ENCODE measurements at regions not wholly inside any gene's neighbourhood (a gene's known extent, or its start where the extent isn't known, plus 50 kb on each side); places are given as distances from the start of the nearest gene placed in this dataset.

- Mint-ChIP-seq H3K4me1 (peaks cover 29% of the 10 kb centered on the region), H3K36me3 (ENCODE audit: low read depth) (no peaks in the 10 kb centered on the region), H3K4me3 (no peak overlapping the region), H3K27ac (no peak overlapping the region), H3K9me3 (peaks cover 4% of the 10 kb centered on the region), H3K27me3 (ENCODE audit: insufficient read depth) (peaks cover 2% of the 10 kb centered on the region)
- no peaks in the 10 kb centered on the region for H3K4me1 ChIP-seq (ENCODE audit: control insufficient read depth, insufficient read depth, low read length)
- no peak overlapping the region for H3K9ac ChIP-seq (ENCODE audit: extremely low read depth, low read length, poor library complexity, severe bottlenecking)
- H3K36me3 ChIP-seq (ENCODE audit: control insufficient read depth, insufficient read depth, low read length): no peaks in the 10 kb centered on the region
- no peak for TF ChIP-seq CTCF (conservative IDR thresholded peaks at IDR 0.05)
- WGBS, 2 experiments (ENCODE audit: insufficient coverage in 1 of 2, insufficient read length in 1 of 2): 58% methylated on average over 2 of the region's 3 CpGs; no CpG with 5 or more reads in 1 of the 2 experiments
- H3K9me3 ChIP-seq (ENCODE audit: control insufficient read depth, low read length): no peaks in the 10 kb centered on the region
- H3K27me3 ChIP-seq (ENCODE audit: control insufficient read depth, insufficient read depth, low read length, poor library complexity, severe bottlenecking): no peaks in the 10 kb centered on the region
- no peak overlapping the region for H3K4me3 ChIP-seq (ENCODE audit: low read length)
- H3K27ac ChIP-seq (ENCODE audit: low read depth, low read length): no peak overlapping the region
- DNase-seq: no peak
Observed at GRCh38 chr15:91473894-91474545, 374.0 kb downstream of the SV2B start.

- no peaks in the 10 kb centered on the region for H3K36me3 ChIP-seq (ENCODE audit: control insufficient read depth, insufficient read depth, low read length)
- 94 to 98% methylated on average over 5 of the region's 5 CpGs for WGBS, 2 experiments (ENCODE audit: insufficient coverage in 1 of 2, insufficient read length in 1 of 2)
Observed at GRCh38 chr15:91476861-91477260, 376.6 kb upstream of the SLCO3A1 start.

GRCh38 chr15:91478717-91479191, 374.8 kb upstream of the SLCO3A1 start:
- no peak overlapping the region for H3K9ac ChIP-seq (ENCODE audit: extremely low read depth, low read length, poor library complexity, severe bottlenecking)
- H3K4me1 ChIP-seq (ENCODE audit: control insufficient read depth, insufficient read depth, low read length): peaks cover under 1% of the 10 kb centered on the region
- H3K27me3 ChIP-seq (ENCODE audit: control insufficient read depth, insufficient read depth, low read length, poor library complexity, severe bottlenecking): no peaks in the 10 kb centered on the region
- Mint-ChIP-seq H3K36me3 (ENCODE audit: low read depth) (no peaks in the 10 kb centered on the region), H3K4me3 (no peak overlapping the region), H3K9me3 (no peaks in the 10 kb centered on the region), H3K27ac (no peak overlapping the region), H3K27me3 (ENCODE audit: insufficient read depth) (no peaks in the 10 kb centered on the region), H3K4me1 (peaks cover 12% of the 10 kb centered on the region)
- H3K4me3 ChIP-seq (ENCODE audit: low read length): no peak overlapping the region
- H3K9me3 ChIP-seq (ENCODE audit: control insufficient read depth, low read length): no peaks in the 10 kb centered on the region
- DNase-seq: no peak
- TF ChIP-seq CTCF (conservative IDR thresholded peaks at IDR 0.05): no peak
- H3K36me3 ChIP-seq (ENCODE audit: control insufficient read depth, insufficient read depth, low read length): no peaks in the 10 kb centered on the region
- WGBS, 2 experiments (ENCODE audit: insufficient coverage in 1 of 2, insufficient read length in 1 of 2): 88% methylated on average over 6 of the region's 6 CpGs; no CpG with 5 or more reads in 1 of the 2 experiments
- H3K27ac ChIP-seq (ENCODE audit: low read depth, low read length): no peak overlapping the region

More at GRCh38 chr15:91476861-91477260, 376.6 kb upstream of the SLCO3A1 start:
- Histone ChIP-seq H3K9ac (ENCODE audit: extremely low read depth, low read length, poor library complexity, severe bottlenecking) (no peak overlapping the region), H3K9me3 (ENCODE audit: control insufficient read depth, low read length) (no peaks in the 10 kb centered on the region), H3K4me3 (ENCODE audit: low read length) (no peak overlapping the region), H3K27me3 (ENCODE audit: control insufficient read depth, insufficient read depth, low read length, poor library complexity, severe bottlenecking) (no peaks in the 10 kb centered on the region), H3K4me1 (ENCODE audit: control insufficient read depth, insufficient read depth, low read length) (no peaks in the 10 kb centered on the region), H3K27ac (ENCODE audit: low read depth, low read length) (no peak overlapping the region)
- H3K27me3 Mint-ChIP-seq (ENCODE audit: insufficient read depth): no peaks in the 10 kb centered on the region
- H3K4me3 Mint-ChIP-seq: no peak overlapping the region
- no peaks in the 10 kb centered on the region for H3K36me3 Mint-ChIP-seq (ENCODE audit: low read depth)
- H3K4me1 Mint-ChIP-seq: peaks cover 10% of the 10 kb centered on the region
- no peak for DNase-seq
- peaks cover 4% of the 10 kb centered on the region for H3K9me3 Mint-ChIP-seq
- no peak overlapping the region for H3K27ac Mint-ChIP-seq
- TF ChIP-seq CTCF (conservative IDR thresholded peaks at IDR 0.05): no peak
